Adrenal gland (tissue), 5 donors: ENCODE measurements at regions not wholly inside any gene's neighbourhood (a gene's known extent, or its start where the extent isn't known, plus 50 kb on each side); places are given as distances from the start of the nearest gene placed in this dataset.

ENCODE experiments used
- POLR2A ChIP-seq, 2 donors: fragments of 450-650 bp; IDR thresholded peaks; one replicate each; pipeline ENCODE4 v1.6.1; 2017; ENCODE audit warnings: antibody characterized with exemption in 2 of 2, mild to moderate bottlenecking in 2 of 2, moderate library complexity in 1 of 2
- TF ChIP-seq, protein P1 (sequence below), 6 experiments: fragments of 450-650 bp in 4 of 6; fragments of 200-600 bp in 2 of 6; sonication (generic) in 1 of 6; IDR thresholded peaks; 1 replicate in 5 of 6; 2 replicates in 1 of 6; pipeline versions ENCODE4 v1.5.1 to v1.8.0; 2016 to 2021; ENCODE audit warnings: antibody characterized with exemption in 6 of 6, mild to moderate bottlenecking in 2 of 6, moderate library complexity in 1 of 6
- donor health status: DM: no; HTN: no; CAD: no.

DNA sequence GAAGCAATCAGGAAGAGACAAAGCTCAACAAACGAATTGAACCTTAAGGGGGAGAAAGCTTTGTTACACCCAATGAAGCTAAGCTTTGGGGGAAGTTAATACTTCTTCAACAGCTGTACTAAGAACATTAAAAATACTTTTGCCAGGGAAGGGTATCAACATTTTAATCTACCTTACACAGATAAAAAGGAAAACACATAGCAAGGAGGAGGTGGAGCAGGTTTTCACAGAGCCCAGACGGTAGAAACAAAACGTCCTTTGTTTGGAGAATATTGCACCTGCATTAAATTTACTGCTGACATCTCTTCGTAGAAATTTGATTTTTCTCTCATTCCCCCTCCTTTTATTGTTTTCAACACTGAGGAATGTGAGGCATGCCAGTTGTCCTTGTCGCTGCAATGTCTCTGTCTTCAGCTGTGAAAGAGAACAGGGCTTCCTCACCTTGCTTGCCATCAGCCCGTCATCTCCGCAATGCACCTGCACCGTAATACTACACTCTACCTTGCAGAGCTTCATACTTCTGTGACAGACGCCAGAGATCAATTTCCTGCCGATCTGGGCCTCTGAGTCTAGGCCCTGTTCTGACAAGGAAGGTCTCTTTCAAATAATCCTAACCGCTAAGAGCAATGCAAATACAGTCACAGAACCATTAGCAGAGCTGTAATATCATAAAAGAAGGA is 270.8 kb downstream of the SPRY2 start:
- TF ChIP-seq, protein P1, sequence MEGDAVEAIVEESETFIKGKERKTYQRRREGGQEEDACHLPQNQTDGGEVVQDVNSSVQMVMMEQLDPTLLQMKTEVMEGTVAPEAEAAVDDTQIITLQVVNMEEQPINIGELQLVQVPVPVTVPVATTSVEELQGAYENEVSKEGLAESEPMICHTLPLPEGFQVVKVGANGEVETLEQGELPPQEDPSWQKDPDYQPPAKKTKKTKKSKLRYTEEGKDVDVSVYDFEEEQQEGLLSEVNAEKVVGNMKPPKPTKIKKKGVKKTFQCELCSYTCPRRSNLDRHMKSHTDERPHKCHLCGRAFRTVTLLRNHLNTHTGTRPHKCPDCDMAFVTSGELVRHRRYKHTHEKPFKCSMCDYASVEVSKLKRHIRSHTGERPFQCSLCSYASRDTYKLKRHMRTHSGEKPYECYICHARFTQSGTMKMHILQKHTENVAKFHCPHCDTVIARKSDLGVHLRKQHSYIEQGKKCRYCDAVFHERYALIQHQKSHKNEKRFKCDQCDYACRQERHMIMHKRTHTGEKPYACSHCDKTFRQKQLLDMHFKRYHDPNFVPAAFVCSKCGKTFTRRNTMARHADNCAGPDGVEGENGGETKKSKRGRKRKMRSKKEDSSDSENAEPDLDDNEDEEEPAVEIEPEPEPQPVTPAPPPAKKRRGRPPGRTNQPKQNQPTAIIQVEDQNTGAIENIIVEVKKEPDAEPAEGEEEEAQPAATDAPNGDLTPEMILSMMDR (IDR thresholded peaks at IDR 0.05): no peak
- TF ChIP-seq POLR2A (IDR thresholded peaks at IDR 0.05): no peak
